ENCODE measurements at regions not wholly inside any gene's neighbourhood (a gene's known extent, or its start where the extent isn't known, plus 50 kb on each side); places are given as distances from the start of the nearest gene placed in this dataset.

DNA sequence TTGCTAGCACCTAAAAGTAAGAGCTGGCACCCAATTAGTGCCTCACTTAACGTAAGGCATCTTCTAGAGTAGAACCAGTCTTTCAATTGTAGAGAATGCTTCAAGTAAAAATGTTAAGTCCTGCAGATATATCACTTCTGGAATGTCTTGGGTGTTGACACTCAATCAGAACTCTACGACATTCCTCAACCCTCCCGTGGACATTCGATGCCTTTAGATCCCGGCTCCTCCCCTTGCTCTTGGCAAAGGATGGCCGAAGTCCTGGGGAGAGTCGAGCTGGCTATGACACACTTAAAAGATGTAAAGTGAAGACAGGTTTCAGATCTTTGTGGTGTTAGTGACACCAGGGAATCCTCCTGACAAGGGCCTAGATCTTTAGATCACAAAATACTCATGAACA, 87.5 kb upstream of the ERCC6L2 start:
- no peak for TF ChIP-seq POLR2AphosphoS5 (IDR thresholded peaks at IDR 0.05; ENCODE audit: low read depth, low read length)
- TF ChIP-seq, protein P1, sequence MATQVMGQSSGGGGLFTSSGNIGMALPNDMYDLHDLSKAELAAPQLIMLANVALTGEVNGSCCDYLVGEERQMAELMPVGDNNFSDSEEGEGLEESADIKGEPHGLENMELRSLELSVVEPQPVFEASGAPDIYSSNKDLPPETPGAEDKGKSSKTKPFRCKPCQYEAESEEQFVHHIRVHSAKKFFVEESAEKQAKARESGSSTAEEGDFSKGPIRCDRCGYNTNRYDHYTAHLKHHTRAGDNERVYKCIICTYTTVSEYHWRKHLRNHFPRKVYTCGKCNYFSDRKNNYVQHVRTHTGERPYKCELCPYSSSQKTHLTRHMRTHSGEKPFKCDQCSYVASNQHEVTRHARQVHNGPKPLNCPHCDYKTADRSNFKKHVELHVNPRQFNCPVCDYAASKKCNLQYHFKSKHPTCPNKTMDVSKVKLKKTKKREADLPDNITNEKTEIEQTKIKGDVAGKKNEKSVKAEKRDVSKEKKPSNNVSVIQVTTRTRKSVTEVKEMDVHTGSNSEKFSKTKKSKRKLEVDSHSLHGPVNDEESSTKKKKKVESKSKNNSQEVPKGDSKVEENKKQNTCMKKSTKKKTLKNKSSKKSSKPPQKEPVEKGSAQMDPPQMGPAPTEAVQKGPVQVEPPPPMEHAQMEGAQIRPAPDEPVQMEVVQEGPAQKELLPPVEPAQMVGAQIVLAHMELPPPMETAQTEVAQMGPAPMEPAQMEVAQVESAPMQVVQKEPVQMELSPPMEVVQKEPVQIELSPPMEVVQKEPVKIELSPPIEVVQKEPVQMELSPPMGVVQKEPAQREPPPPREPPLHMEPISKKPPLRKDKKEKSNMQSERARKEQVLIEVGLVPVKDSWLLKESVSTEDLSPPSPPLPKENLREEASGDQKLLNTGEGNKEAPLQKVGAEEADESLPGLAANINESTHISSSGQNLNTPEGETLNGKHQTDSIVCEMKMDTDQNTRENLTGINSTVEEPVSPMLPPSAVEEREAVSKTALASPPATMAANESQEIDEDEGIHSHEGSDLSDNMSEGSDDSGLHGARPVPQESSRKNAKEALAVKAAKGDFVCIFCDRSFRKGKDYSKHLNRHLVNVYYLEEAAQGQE (IDR thresholded peaks at IDR 0.05; ENCODE audit: insufficient read depth in 1 of 2, low read depth in 2 of 2, low read length in 2 of 2), result no peak
- TF ChIP-seq FOXP2 (optimal IDR thresholded peaks at IDR 0.05; ENCODE audit: borderline replicate concordance, extremely low read depth, extremely low read length, insufficient read depth), result no peak
- TF ChIP-seq TAF1 (IDR thresholded peaks at IDR 0.05; ENCODE audit: borderline replicate concordance, insufficient read depth, low read length), result no peak
- no peak for TF ChIP-seq SIN3A (IDR thresholded peaks at IDR 0.05; ENCODE audit: borderline replicate concordance, insufficient read depth, low read length)

DNA sequence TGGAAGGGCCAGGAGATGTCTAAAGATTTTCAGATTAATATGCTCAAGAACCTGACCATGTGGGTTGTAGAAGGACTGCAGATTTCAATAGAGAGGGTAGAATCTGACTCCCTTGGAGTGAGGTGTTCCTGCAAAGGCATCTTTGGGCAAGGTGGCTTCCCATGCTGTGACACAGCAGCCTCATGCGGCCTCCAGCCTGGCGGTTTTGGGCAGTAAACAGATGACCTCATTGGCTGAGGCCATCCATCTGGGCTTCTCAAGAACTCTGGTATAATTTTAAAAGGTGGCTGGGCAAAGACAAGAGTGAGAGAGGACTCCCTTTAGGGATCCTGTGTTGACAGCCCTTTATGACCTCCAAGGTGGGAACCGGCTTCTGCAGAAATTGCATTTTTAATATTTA, 90.3 kb upstream of the ERCC6L2 start:
- TF ChIP-seq TAF1 (IDR thresholded peaks at IDR 0.05; ENCODE audit: borderline replicate concordance, insufficient read depth, low read length), result no peak
- TF ChIP-seq POLR2AphosphoS5 (IDR thresholded peaks at IDR 0.05; ENCODE audit: low read depth, low read length), result no peak
- no peak for TF ChIP-seq SIN3A (IDR thresholded peaks at IDR 0.05; ENCODE audit: borderline replicate concordance, insufficient read depth, low read length)
- TF ChIP-seq FOXP2 (optimal IDR thresholded peaks at IDR 0.05; ENCODE audit: borderline replicate concordance, extremely low read depth, extremely low read length, insufficient read depth), result no peak
- TF ChIP-seq, protein P1 (IDR thresholded peaks at IDR 0.05; ENCODE audit: insufficient read depth in 1 of 2, low read depth in 2 of 2, low read length in 2 of 2), result no peak

DNA sequence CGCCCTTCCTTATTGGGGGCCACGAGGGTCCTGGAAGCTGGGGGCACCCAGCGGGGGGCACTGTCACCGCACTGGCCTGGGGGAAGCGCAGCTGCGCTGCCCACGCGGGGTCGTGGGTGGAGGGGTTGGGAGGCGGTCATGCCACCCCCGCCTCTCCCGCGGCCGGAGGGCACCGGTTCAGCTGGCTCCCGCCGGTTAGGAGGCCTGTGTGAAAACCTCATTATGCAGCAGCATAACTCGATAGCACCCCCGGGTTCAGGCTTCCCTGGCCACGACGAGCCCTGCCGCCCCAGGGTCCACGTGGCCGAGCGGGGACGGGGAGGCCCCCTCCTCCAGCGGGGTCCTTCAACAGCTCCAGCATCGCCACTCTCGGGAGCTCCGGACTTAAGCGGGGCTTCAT, 91.2 kb upstream of the ERCC6L2 start:
- TF ChIP-seq FOXP2 (optimal IDR thresholded peaks at IDR 0.05; ENCODE audit: borderline replicate concordance, extremely low read depth, extremely low read length, insufficient read depth), result no peak
- no peak for TF ChIP-seq SIN3A (IDR thresholded peaks at IDR 0.05; ENCODE audit: borderline replicate concordance, insufficient read depth, low read length)
- no peak for TF ChIP-seq TAF1 (IDR thresholded peaks at IDR 0.05; ENCODE audit: borderline replicate concordance, insufficient read depth, low read length)
- no peak for TF ChIP-seq POLR2AphosphoS5 (IDR thresholded peaks at IDR 0.05; ENCODE audit: low read depth, low read length)
- TF ChIP-seq, protein P1 (IDR thresholded peaks at IDR 0.05; ENCODE audit: insufficient read depth in 1 of 2, low read depth in 2 of 2, low read length in 2 of 2), result no peak

DNA sequence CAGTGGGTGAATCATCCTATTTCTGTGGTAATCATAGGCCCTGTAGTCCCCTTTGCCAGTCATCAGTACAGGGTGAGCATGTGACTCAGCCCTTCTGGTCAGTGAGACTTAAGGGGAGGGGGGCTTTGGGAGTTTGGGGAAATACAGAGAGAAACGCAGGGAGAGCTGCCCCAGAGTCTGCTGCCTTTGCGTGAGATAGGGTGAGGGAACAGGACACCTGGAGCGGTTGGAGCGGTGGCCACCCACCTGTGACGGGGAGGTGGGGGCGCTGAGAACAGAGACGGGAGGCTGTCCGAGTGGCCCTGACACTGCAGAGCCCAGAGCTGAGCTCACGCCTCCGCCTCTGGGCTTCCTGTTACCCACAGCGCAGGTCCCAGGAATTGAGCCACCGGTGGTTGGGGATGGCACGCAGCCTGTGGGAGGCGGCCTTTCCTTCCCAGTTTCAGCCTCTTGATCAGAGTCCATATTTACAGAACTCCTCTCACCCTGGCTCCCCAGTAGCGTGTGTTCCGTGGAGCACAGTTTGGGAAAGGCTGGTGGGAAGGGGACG, 92.0 kb upstream of the ERCC6L2 start:
- TF ChIP-seq FOXP2 (optimal IDR thresholded peaks at IDR 0.05; ENCODE audit: borderline replicate concordance, extremely low read depth, extremely low read length, insufficient read depth), result no peak
- no peak for TF ChIP-seq POLR2AphosphoS5 (IDR thresholded peaks at IDR 0.05; ENCODE audit: low read depth, low read length)
- TF ChIP-seq, protein P1 (IDR thresholded peaks at IDR 0.05; ENCODE audit: insufficient read depth in 1 of 2, low read depth in 2 of 2, low read length in 2 of 2), result no peak
- no peak for TF ChIP-seq TAF1 (IDR thresholded peaks at IDR 0.05; ENCODE audit: borderline replicate concordance, insufficient read depth, low read length)
- TF ChIP-seq SIN3A (IDR thresholded peaks at IDR 0.05; ENCODE audit: borderline replicate concordance, insufficient read depth, low read length), result no peak

DNA sequence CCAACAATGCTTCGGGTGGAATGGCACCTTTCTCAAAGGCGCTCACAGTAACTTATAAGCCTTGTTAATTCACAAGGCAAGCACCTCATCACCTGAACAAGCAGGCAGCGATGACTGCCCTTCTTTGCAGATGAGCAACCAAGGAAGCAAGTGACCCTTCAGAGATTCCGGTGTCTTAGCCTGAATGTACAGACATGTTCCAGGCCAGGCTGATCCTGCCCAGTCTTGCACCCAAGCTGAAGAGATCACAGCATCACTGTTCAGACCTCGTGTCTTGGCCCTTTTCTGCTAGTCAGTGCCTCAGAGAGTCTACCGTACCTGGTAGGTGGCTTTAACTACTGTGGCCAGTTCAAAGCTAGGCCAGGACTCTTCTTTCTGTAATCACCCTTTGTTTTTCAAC, 94.7 kb upstream of the ERCC6L2 start:
- TF ChIP-seq FOXP2 (optimal IDR thresholded peaks at IDR 0.05; ENCODE audit: borderline replicate concordance, extremely low read depth, extremely low read length, insufficient read depth), result no peak
- no peak for TF ChIP-seq TAF1 (IDR thresholded peaks at IDR 0.05; ENCODE audit: borderline replicate concordance, insufficient read depth, low read length)
- TF ChIP-seq, protein P1 (IDR thresholded peaks at IDR 0.05; ENCODE audit: insufficient read depth in 1 of 2, low read depth in 2 of 2, low read length in 2 of 2), result no peak
- TF ChIP-seq POLR2AphosphoS5 (IDR thresholded peaks at IDR 0.05; ENCODE audit: low read depth, low read length), result no peak
- no peak for TF ChIP-seq SIN3A (IDR thresholded peaks at IDR 0.05; ENCODE audit: borderline replicate concordance, insufficient read depth, low read length)

All from PFSK-1 (cell line).